AG09309 (cell line): ENCODE measurements at regions not wholly inside any gene's neighbourhood (a gene's known extent, or its start where the extent isn't known, plus 50 kb on each side); places are given as distances from the start of the nearest gene placed in this dataset.
A peak's percentile ranks its signal among the peaks of the same experiment; 100 is the strongest.

Source experiments
- DNase-seq: peaks from one replicate; pipeline ENCODE4 v3.0.0-alpha.2; 2010; ENCODE audit warnings: low read depth
- H3K4me3 ChIP-seq: 2 replicates; pipeline ENCODE4 v1.5.1; 2011; ENCODE audit warnings: mild to moderate bottlenecking, low read depth, low read length, moderate library complexity; ENCODE audit not compliant: control insufficient read depth
- TF ChIP-seq, protein P1 (sequence below): IDR thresholded peaks from 2 replicates; pipeline ENCODE4 v1.5.1; 2011; ENCODE audit warnings: mild to moderate bottlenecking, low read depth, low read length, inconsistent platforms; ENCODE audit not compliant: insufficient read depth, control insufficient read depth; ENCODE audit errors: missing control alignments

DNA sequence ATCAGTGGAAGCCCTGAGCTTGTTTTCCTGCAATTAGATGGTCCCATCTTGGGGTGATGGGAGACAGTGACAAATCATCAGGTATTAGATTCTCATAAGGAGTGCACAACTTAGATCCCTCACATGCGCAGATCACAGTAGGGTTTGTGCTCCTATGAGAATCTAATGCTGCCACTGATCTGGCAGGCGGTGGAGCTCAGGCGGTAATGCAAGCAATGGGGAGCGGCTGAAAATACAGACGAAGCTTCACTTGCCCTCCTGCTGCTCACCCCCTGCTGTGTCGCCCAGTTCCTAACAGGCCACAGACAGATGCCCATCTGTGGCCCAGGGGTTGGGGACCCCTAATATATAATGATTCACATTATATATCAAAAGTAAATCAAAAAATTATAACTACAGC is 258.8 kb upstream of the USP15 start:
- no peak overlapping the region for H3K4me3 ChIP-seq
- no peak for DNase-seq
- TF ChIP-seq, protein P1, sequence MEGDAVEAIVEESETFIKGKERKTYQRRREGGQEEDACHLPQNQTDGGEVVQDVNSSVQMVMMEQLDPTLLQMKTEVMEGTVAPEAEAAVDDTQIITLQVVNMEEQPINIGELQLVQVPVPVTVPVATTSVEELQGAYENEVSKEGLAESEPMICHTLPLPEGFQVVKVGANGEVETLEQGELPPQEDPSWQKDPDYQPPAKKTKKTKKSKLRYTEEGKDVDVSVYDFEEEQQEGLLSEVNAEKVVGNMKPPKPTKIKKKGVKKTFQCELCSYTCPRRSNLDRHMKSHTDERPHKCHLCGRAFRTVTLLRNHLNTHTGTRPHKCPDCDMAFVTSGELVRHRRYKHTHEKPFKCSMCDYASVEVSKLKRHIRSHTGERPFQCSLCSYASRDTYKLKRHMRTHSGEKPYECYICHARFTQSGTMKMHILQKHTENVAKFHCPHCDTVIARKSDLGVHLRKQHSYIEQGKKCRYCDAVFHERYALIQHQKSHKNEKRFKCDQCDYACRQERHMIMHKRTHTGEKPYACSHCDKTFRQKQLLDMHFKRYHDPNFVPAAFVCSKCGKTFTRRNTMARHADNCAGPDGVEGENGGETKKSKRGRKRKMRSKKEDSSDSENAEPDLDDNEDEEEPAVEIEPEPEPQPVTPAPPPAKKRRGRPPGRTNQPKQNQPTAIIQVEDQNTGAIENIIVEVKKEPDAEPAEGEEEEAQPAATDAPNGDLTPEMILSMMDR = no peak

DNA sequence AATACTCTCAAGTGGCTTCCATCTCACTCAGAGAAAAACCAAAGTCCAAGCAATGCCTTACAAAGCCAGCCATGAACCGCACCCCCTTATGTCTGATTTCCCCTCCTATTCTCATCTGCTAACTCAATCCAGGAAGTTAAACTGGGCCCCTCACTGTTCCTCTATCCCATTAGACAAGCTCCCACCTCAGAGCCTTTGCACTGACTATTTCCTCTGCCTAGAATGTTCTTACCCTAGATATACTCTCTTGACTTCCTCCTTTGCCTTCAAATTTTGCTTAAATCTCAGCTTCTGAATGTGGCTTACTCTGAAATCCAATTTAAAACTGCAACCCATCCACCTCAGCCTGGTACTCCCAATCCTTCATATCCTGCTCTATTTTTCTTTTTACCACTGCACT is 257.0 kb upstream of the USP15 start:
- no peak overlapping the region for H3K4me3 ChIP-seq
- TF ChIP-seq, protein P1 = no peak
- DNase-seq = no peak

DNA sequence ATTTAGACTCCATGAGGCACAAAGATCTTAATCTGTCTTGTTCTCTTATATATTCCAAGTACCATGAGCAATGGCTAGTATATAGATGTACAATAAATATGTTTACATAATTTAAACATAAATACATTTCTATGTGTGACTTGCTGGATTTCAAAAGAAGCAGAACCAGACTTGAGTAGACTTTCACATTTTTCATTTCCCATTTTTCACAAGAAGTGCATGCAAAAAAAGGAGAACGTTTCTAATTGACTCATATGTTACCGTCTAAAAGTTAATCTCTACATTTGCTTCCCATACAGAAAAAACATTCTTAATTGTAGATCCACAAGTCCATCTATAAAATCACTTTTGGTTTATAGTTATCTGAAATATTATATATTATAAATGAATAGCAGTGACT is 256.5 kb upstream of the USP15 start:
- no peak overlapping the region for H3K4me3 ChIP-seq
- TF ChIP-seq, protein P1 = no peak
- no peak for DNase-seq

DNA sequence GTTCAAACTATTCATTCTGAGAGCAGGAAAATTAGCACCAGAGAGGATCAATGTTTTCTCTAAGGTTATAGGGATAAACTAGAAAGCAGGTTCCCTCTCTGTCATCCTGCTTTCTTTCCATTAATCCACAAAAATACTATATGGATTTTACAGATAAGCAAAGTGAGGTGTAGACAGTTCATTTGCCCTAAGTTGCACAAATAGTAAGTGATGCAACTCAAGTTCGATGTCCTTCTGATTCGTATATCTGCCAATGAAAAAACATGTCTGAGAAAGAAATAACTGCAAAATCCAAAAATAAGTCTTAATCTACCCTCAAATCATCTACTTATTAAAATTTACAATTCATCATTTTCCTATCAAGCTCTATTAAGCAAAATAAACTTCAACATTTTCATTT is 254.6 kb upstream of the USP15 start:
- TF ChIP-seq, protein P1 = no peak
- no peak overlapping the region for H3K4me3 ChIP-seq
- no peak for DNase-seq

DNA sequence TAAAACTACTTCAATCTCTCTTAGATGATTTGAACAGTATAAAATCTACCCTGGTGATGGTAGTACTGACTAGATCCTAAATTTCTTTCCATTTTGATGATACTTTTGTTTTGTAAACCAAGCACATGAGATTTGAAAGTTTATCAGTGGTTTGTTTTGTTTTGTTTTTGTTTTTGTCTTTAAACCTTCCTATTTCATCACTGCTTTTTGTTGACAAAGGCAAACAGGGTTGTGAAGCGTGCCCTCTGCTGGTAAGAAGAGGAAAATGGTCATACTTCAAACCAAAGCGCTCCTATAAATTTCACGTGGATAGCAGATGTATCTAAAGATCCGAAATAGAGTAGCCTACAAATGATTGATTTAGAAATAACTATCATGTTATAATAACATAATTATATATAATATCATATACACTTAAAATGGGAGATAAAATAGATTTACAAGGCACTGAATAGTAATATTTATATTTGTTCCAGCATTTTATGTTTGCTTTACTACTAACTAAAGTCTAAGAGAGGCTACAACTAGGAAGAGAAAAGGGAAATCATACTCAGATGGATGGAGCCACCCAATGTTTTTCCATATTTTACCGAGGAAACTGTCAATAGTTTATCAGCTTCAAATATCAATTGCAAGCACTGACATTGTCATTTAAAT is 254.0 kb upstream of the USP15 start:
- TF ChIP-seq, protein P1 = peak; percentile 70
- DNase-seq = peak; percentile 3
- H3K4me3 ChIP-seq = no peak overlapping the region

DNA sequence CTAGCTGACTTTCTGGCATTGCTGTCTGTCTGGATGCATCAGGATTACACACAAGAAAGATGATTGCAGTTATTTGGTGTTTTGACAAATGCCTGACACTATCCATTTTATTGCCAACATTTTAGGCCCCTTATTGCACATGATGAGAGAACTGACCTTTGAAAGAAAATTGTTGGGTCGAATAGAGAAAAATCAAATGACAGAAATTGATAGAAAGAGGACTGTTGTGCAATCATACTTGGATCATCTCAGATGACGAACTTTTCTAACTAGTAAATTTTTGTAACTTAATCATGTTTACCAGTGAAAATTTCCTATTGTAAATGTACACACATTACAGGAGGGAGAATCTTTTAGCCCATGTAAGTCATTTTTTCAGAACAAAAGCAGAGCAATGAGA is 251.5 kb upstream of the USP15 start:
- DNase-seq = no peak
- TF ChIP-seq, protein P1 = no peak
- H3K4me3 ChIP-seq = no peak overlapping the region
